Mucosa of stomach (tissue), 1 donor: ENCODE measurements at regions not wholly inside any gene's neighbourhood (a gene's known extent, or its start where the extent isn't known, plus 50 kb on each side); places are given as distances from the start of the nearest gene placed in this dataset.
"Not testable (repeated sequence)": the region's sequence is repeated elsewhere in the genome, so short reads cannot be mapped to it uniquely, and the experiment has no call there.

Experiments used
- H3K27me3 ChIP-seq: one replicate; pipeline ENCODE4 v1.7.0; 2013; ENCODE audit warnings: mild to moderate bottlenecking, low read length; ENCODE audit not compliant: control insufficient read depth, insufficient read depth
- H3K36me3 ChIP-seq: one replicate; pipeline ENCODE4 v1.7.0; 2013; ENCODE audit warnings: low read length; ENCODE audit not compliant: control insufficient read depth, insufficient read depth
- H3K4me1 ChIP-seq: one replicate; pipeline ENCODE4 v1.7.0; 2013; ENCODE audit warnings: mild to moderate bottlenecking, low read length; ENCODE audit not compliant: control insufficient read depth, insufficient read depth
- H3K4me3 ChIP-seq: one replicate; pipeline ENCODE4 v1.7.0; 2013; ENCODE audit warnings: low read length
- H3K9ac ChIP-seq: one replicate; pipeline ENCODE4 v1.7.0; 2013; ENCODE audit warnings: mild to moderate bottlenecking, low read length, moderate library complexity
- H3K9me3 ChIP-seq: one replicate; pipeline ENCODE4 v1.7.0; 2013; ENCODE audit warnings: mild to moderate bottlenecking, low read length, moderate library complexity; ENCODE audit not compliant: control insufficient read depth
- donor health status: Pancreatic carcinoma.

- not testable (repeated sequence) for H3K27me3 ChIP-seq, H3K4me1 ChIP-seq, H3K9me3 ChIP-seq, H3K9ac ChIP-seq, H3K4me3 ChIP-seq, H3K36me3 ChIP-seq
Observed at GRCh38 chr2:144758196-144758595, 238.3 kb upstream of the ZEB2 start.

DNA sequence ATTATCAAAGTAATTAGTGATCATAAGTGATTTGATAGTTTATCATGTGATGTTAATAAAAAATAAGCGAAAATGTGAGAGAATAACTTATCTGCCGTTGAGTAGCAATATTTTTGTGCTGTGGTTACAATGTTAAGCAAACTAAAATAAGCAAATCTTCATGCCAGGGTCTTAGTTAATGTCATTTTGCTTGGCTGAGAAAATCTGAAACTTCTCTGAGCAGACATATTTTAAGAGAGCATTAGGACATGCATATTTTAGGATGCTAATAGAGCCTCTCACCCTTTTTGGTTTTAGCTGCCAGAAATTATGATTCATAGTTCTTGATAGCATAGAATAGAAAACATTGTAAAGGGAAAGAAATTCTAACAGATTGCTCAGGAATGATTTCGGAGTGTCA, 233.5 kb upstream of the ZEB2 start:
- Histone ChIP-seq H3K9ac (no peak overlapping the region), H3K27me3 (no peaks in the 10 kb centered on the region), H3K4me1 (no peaks in the 10 kb centered on the region), H3K4me3 (no peak overlapping the region), H3K9me3 (no peaks in the 10 kb centered on the region), H3K36me3 (no peaks in the 10 kb centered on the region)

DNA sequence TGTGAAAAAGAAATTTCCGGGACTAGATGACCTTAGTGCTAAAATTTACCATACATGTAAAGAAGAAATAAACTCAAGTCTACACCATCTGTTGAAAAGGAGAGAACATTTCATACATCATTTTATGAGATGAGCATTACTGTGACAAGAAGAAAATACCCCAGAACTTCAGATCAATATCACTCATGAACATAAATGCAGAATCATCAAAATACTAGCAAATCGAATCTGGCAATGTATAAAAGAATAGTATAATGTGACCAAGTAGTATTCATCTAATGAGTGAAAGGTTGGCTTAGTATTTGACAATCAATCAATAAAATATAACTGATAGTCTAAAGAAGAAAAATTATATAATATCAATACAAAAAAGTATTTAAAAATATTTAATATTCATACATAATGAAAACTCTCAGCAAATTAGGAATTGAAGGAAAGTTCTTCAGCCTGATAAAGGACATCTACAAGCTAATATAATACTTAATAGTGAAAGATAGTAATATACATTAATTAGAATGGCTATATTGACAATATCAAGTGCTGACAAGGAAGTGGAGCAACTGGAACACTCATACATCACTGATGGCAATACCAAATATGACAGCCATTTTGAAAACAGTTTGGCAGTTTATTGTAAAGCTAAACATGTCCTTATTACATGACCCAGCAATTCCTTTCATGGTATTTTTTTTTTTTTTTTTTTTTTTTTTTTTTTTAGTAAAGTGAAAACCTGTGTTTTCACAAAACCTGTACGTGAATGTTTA, 231.4 kb upstream of the ZEB2 start:
- Histone ChIP-seq H3K4me1 (no peaks in the 10 kb centered on the region), H3K27me3 (no peaks in the 10 kb centered on the region), H3K9ac (no peak overlapping the region), H3K4me3 (no peak overlapping the region), H3K36me3 (no peaks in the 10 kb centered on the region), H3K9me3 (no peaks in the 10 kb centered on the region)

GRCh38 chr2:144749188-144749587, 229.3 kb upstream of the ZEB2 start:
- no peak overlapping the region for H3K9ac ChIP-seq
- no peaks in the 10 kb centered on the region for H3K36me3 ChIP-seq
- no peaks in the 10 kb centered on the region for H3K27me3 ChIP-seq
- no peaks in the 10 kb centered on the region for H3K4me1 ChIP-seq
- H3K9me3 ChIP-seq, result no peaks in the 10 kb centered on the region
- no peak overlapping the region for H3K4me3 ChIP-seq

DNA sequence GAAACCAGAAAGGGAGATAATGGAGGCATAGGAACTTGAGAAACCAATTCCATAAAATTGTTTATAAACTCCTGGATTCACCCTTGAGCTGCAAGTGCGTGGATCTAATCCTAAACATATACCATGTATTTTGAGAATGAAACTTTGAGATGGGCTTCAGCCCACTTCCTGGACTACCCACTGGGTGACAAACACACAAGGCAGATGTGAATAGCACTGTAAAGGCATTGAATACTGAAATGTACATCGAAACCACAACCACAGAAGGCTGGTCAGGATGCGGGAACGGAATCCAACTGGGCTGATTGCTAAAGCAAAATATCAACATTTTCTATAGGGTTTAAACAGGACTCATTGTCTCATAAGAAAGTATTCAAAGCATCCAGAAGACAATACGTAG, 228.5 kb upstream of the ZEB2 start:
- Histone ChIP-seq H3K4me3 (no peak overlapping the region), H3K27me3 (no peaks in the 10 kb centered on the region), H3K9ac (no peak overlapping the region), H3K9me3 (no peaks in the 10 kb centered on the region), H3K36me3 (no peaks in the 10 kb centered on the region), H3K4me1 (no peaks in the 10 kb centered on the region)

DNA sequence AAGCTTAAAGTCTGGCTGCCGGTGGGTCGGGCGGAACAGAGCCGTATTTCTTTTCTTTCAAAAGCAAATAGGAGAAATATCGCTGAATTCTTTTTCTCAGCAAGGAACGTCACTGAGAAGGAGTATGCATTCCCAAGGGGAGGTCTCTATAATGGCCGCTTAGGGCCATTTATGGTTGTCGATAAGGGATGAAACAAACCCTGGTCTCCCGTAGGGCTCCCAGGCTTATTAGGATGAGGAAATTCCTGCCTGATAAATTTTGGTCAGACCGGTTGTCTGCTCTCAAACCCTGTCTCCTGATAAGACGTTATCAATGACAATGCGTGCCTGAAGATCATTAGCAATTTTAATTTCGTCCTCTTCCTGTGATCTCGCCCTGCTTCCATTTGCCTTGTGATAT, 227.7 kb upstream of the ZEB2 start:
- Histone ChIP-seq H3K36me3 (no peaks in the 10 kb centered on the region), H3K4me3 (no peak overlapping the region), H3K27me3 (no peaks in the 10 kb centered on the region), H3K9ac (no peak overlapping the region), H3K4me1 (no peaks in the 10 kb centered on the region), H3K9me3 (no peaks in the 10 kb centered on the region)

DNA sequence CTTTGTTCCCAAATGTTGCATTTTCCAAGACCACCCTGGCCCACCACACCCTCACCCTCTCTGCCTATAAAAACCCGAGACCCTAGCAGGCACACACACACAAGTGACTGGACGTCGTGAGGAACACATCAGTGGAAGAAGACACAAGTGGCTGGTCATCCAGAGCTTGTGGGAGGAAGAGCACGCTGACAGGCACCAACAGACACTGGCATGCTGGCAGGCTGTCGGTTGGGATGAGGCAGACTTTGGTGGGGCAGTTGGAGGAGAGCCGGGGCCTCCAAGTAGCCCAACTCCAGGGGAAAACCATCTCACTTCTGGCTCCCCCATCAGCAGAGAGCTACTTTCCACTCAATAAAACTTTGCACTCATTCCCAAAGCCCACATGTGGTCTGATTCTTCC, 225.5 kb upstream of the ZEB2 start:
- no peaks in the 10 kb centered on the region for H3K36me3 ChIP-seq
- H3K27me3 ChIP-seq, result no peaks in the 10 kb centered on the region
- no peaks in the 10 kb centered on the region for H3K4me1 ChIP-seq
- H3K9ac ChIP-seq, result no peak overlapping the region
- H3K9me3 ChIP-seq, result no peaks in the 10 kb centered on the region
- H3K4me3 ChIP-seq, result no peak overlapping the region

DNA sequence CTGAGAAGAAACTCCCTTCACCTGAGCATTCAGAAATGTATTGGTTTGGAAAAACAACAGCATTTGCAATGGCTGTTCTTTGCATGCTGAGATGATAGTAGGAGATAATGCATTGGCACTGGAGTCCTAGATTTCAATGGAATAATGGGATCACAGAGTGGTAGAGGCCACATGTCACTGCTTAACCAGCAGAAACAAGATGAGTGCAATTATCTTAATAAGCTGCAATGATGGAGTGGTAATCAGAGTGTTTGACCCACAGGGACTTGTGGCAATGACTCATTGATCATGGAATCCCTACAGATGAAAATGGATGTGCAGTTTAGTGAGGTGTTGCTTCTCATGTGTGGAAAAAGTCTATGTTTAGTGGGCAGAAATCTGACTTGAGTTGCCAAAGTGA, 218.8 kb upstream of the ZEB2 start:
- Histone ChIP-seq H3K9me3 (no peaks in the 10 kb centered on the region), H3K4me1 (no peaks in the 10 kb centered on the region), H3K9ac (no peak overlapping the region), H3K36me3 (no peaks in the 10 kb centered on the region), H3K27me3 (no peaks in the 10 kb centered on the region), H3K4me3 (no peak overlapping the region)

DNA sequence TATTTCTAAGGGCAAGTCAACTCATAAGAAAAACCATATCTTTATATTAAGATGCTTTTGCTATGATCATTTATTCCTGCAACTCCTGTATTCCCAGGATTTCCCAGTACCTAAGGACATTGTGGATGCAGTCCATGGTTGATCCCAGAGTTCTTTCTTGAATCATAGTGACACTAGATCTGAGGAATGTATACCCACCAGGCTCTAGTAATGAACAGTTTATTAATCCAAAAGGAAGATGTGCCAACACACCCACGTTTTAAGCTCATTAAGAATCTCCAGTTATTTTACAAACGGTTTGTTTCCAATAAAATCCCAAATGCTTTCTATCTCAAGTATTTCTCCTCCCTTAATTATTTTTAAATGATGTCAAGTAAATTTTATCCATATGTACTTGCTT, 210.8 kb upstream of the ZEB2 start:
- H3K4me3 ChIP-seq, result no peak overlapping the region
- H3K4me1 ChIP-seq, result no peaks in the 10 kb centered on the region
- H3K27me3 ChIP-seq, result no peaks in the 10 kb centered on the region
- H3K9ac ChIP-seq, result no peak overlapping the region
- H3K9me3 ChIP-seq, result no peaks in the 10 kb centered on the region
- H3K36me3 ChIP-seq, result no peaks in the 10 kb centered on the region

- H3K9me3 ChIP-seq, H3K36me3 ChIP-seq, H3K27me3 ChIP-seq, H3K4me1 ChIP-seq, H3K9ac ChIP-seq, H3K4me3 ChIP-seq: not testable (repeated sequence)
Observed at GRCh38 chr2:144724460-144724859, 204.5 kb upstream of the ZEB2 start.

GRCh38 chr2:144718376-144718775, 198.5 kb upstream of the ZEB2 start:
- H3K9ac ChIP-seq, result no peak overlapping the region
- H3K27me3 ChIP-seq, result no peaks in the 10 kb centered on the region
- H3K36me3 ChIP-seq, result no peaks in the 10 kb centered on the region

DNA sequence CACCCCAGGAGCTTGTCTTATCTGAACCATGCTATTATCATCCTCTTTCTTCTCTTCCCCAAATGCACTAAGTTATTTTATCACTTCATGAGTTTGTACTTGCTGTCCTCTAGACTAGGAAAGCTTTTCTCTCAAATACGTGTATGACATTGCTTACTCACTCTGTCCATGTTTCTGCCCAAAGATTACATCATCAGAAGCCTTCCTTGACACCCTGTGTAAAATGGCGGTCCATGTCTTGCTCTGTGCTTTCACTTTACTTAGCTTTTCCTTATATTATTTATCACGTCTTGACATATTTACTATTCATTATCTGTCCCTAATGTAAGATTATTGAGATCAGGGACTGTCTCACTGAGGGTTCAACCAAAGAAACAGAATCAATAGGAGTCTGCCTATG, 196.1 kb upstream of the ZEB2 start:
- Histone ChIP-seq H3K27me3 (no peaks in the 10 kb centered on the region), H3K4me3 (no peak overlapping the region), H3K36me3 (no peaks in the 10 kb centered on the region), H3K9me3 (no peaks in the 10 kb centered on the region), H3K4me1 (no peaks in the 10 kb centered on the region), H3K9ac (no peak overlapping the region)

More at GRCh38 chr2:144718376-144718775, 198.5 kb upstream of the ZEB2 start:
- H3K4me1 ChIP-seq, result no peaks in the 10 kb centered on the region
- no peak overlapping the region for H3K4me3 ChIP-seq
- H3K9me3 ChIP-seq, result no peaks in the 10 kb centered on the region

GRCh38 chr2:144713410-144713809, 193.5 kb upstream of the ZEB2 start:
- H3K9me3 ChIP-seq, result no peaks in the 10 kb centered on the region
- no peaks in the 10 kb centered on the region for H3K27me3 ChIP-seq
- H3K4me3 ChIP-seq, result no peak overlapping the region
- no peaks in the 10 kb centered on the region for H3K4me1 ChIP-seq
- no peak overlapping the region for H3K9ac ChIP-seq
- no peaks in the 10 kb centered on the region for H3K36me3 ChIP-seq
